ENCODE measurements at regions not wholly inside any gene's neighbourhood (a gene's known extent, or its start where the extent isn't known, plus 50 kb on each side); places are given as distances from the start of the nearest gene placed in this dataset.

DNA sequence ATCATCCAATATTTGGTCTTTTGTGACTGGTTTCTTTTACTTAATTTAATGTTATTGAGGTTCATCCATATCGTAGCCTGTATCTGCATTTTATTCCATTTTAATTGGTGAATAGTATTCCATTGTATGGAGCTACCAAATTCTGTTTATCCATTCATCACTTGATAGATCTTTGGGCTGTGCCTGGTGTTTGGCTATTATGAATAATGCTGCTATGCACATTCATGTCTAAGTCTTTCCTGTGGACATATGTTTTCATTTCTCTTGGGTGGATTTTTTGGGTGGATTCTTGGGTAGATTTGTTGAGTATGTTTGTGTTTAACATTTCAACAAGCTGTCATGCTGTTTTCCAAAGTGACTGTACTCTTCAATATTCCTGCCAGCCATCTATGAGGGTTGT is 52.5 kb upstream of the NEDD4L start:
- TF ChIP-seq, protein P1, sequence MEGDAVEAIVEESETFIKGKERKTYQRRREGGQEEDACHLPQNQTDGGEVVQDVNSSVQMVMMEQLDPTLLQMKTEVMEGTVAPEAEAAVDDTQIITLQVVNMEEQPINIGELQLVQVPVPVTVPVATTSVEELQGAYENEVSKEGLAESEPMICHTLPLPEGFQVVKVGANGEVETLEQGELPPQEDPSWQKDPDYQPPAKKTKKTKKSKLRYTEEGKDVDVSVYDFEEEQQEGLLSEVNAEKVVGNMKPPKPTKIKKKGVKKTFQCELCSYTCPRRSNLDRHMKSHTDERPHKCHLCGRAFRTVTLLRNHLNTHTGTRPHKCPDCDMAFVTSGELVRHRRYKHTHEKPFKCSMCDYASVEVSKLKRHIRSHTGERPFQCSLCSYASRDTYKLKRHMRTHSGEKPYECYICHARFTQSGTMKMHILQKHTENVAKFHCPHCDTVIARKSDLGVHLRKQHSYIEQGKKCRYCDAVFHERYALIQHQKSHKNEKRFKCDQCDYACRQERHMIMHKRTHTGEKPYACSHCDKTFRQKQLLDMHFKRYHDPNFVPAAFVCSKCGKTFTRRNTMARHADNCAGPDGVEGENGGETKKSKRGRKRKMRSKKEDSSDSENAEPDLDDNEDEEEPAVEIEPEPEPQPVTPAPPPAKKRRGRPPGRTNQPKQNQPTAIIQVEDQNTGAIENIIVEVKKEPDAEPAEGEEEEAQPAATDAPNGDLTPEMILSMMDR (conservative IDR thresholded peaks at IDR 0.05; ENCODE audit: low read length): no peak
- DNase-seq (ENCODE audit: low read depth): no peak
- no peak overlapping the region for H3K4me3 ChIP-seq (ENCODE audit: low read length)

DNA sequence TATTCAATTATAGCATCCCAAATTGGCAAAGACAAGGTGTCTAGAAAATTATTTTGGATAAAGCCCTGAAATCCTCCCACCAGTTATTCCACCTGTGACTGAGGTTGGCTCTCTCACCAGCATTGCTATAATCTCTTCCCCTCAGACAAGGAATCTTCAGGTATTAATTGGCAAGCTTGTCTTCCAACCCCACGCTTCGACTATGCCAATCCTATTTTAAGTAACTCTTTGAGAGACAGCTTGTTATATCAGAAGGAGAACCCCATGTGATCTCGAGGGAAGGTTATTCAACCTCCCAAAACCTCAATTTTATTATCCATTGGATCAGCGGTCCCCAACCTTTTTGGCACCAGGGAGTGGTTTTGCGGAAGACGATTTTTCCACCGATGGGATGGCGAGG is 54.5 kb upstream of the NEDD4L start:
- no peak overlapping the region for H3K4me3 ChIP-seq (ENCODE audit: low read length)
- TF ChIP-seq, protein P1 (conservative IDR thresholded peaks at IDR 0.05; ENCODE audit: low read length): no peak
- no peak for DNase-seq (ENCODE audit: low read depth)

DNA sequence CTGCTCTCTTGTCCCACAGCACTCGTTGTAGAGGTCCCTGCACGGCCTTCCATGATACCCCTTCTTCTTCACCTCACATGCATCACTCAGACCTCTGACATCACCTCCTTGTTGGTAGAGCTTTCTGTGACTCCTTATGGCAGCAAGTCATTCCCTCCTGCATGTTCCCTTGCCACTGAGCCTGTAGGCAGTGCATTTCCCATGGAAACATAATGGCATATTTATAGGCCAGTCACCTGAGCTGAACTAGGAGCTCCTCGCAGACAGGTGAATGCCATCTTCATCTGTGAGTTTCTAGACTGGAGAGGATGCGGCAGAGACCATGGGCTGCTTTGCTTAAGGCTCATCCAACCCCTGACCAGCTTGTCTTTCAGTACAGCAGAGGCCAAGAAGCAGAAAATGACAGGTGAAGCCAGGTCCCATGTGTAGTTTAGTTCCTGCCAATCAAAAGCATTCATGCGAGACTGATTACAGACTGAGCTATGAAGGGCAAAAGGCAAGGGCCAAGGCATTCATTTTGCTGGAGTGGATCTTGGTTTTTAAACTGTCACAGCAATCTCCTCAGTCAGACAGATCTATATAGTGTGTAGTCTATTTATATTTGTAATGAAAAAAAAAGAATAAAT is 59.4 kb upstream of the NEDD4L start:
- no peak for DNase-seq (ENCODE audit: low read depth)
- no peak overlapping the region for H3K4me3 ChIP-seq (ENCODE audit: low read length)
- TF ChIP-seq, protein P1 (conservative IDR thresholded peaks at IDR 0.05; ENCODE audit: low read length): no peak

DNA sequence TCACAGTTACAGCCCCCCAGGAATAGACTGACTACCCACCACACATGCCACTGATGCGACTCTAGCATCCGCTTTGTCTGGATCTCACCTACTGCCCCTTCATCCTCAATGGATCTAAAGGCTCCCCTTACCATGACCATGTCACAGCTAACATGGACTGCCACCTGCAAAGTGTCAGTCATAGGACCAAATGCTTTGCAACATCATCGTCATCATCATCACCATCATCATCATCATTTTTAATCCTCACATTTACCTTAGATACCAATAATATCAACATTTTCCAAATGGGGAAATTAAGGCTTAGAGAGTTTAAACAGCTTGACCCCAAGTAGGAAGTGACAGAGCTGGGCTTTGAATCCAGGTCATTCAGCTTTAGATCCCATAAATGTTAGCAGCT is 60.1 kb upstream of the NEDD4L start:
- TF ChIP-seq, protein P1 (conservative IDR thresholded peaks at IDR 0.05; ENCODE audit: low read length): no peak
- no peak overlapping the region for H3K4me3 ChIP-seq (ENCODE audit: low read length)
- DNase-seq (ENCODE audit: low read depth): no peak

DNA sequence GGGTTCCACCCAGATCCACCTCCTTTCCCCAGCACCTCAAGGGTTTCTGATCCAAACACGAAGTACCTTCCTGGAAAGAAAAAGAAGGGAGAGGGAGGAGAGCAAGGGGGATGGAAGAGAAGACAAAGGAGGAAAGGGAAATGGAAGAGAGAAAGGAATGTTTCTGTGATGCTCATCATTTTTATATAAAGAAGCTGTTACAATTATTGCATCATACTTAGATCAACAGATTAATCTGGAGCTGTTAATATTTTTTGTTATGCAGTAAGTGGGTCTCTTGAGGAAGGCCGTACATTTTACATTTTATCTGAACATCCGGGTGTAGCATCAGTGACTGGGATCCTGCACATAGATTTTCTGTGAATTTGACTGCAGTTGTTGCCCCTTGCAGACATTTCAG is 60.6 kb upstream of the NEDD4L start:
- no peak overlapping the region for H3K4me3 ChIP-seq (ENCODE audit: low read length)
- DNase-seq (ENCODE audit: low read depth): no peak
- TF ChIP-seq, protein P1 (conservative IDR thresholded peaks at IDR 0.05; ENCODE audit: low read length): no peak

DNA sequence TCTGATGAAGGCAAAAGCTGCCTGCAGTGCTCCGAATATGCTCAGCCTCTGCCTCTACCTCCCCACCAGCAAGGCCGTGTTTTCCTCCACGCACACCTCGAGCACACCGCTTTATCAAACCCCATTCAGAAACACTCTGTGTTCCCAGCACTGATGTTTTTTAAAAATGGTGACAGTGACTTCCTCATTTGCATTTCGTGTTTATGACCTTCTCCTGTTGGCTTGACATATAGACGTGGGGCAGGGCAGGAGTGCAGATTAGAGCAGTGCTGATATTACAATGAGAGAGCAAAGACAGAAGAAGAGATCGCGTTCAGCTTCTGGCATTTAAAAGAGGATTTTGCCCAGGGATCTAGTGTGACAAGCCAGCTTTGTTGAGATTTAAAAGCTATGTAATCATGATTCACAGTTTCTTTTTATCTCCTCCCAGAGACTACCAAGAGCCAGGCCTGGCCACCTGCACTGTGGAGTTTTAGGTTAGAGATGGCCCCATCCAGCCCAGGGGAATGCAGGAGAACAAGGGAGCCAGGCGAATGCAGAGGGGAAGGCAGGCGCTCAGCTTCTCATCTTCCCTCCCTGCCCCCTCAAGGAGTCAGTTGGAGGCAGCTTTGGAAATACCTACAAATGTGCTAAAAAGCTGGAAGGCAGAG is 61.5 kb upstream of the NEDD4L start:
- H3K4me3 ChIP-seq (ENCODE audit: low read length): no peak overlapping the region
- TF ChIP-seq, protein P1 (conservative IDR thresholded peaks at IDR 0.05; ENCODE audit: low read length): no peak
- DNase-seq (ENCODE audit: low read depth): no peak

DNA sequence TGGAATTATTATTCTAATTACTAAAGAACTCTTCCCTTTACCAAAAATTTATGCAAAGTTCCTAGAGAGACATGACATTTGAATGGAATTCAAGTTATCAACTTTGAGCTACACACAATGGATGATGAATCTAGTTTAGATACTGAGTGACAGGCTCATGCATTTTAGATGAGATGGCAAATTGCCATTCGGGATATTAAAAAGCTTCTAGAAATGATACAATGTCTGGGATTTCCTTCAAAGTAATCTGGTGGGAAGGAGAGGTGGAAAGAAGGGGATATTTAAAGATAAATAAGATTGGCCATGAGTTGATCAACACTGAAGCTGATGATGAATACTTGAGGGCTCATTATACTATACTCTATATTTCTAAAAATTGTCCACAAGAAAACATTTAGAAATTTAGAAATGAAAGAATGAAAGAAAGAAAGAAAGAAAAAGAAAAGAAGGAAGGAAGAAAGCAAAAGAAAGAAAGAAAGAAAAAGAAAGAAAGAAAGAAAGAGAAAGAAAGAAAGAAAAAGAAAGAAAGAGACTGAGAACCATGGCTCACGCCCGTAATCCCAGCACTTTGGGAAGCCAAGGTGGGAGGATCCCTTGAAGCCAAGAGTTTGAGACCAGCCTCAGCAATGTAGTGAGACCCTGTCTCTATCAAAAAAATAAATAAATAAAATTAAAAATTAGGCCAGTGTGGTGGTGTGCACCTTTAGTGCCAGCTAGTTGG is 62.6 kb upstream of the NEDD4L start:
- TF ChIP-seq, protein P1 (conservative IDR thresholded peaks at IDR 0.05; ENCODE audit: low read length): no peak

More for the DNA sequence above, 62.6 kb upstream of the NEDD4L start:
- no peak for DNase-seq (ENCODE audit: low read depth)
- no peak overlapping the region for H3K4me3 ChIP-seq (ENCODE audit: low read length)
